ENCODE measurements at regions not wholly inside any gene's neighbourhood (a gene's known extent, or its start where the extent isn't known, plus 50 kb on each side); places are given as distances from the start of the nearest gene placed in this dataset.

- no peaks in the 10 kb centered on the region for H3K4me1 ChIP-seq (ENCODE audit: insufficient read depth)
- DNase-seq, result no peak
- TF ChIP-seq, protein P1, sequence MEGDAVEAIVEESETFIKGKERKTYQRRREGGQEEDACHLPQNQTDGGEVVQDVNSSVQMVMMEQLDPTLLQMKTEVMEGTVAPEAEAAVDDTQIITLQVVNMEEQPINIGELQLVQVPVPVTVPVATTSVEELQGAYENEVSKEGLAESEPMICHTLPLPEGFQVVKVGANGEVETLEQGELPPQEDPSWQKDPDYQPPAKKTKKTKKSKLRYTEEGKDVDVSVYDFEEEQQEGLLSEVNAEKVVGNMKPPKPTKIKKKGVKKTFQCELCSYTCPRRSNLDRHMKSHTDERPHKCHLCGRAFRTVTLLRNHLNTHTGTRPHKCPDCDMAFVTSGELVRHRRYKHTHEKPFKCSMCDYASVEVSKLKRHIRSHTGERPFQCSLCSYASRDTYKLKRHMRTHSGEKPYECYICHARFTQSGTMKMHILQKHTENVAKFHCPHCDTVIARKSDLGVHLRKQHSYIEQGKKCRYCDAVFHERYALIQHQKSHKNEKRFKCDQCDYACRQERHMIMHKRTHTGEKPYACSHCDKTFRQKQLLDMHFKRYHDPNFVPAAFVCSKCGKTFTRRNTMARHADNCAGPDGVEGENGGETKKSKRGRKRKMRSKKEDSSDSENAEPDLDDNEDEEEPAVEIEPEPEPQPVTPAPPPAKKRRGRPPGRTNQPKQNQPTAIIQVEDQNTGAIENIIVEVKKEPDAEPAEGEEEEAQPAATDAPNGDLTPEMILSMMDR (IDR thresholded peaks at IDR 0.05), result no peak
- TF ChIP-seq POLR2A (IDR thresholded peaks at IDR 0.05), result no peak
- no peak for TF ChIP-seq EP300 (IDR thresholded peaks at IDR 0.05)
- H3K9me3 ChIP-seq, result no peaks in the 10 kb centered on the region
- no peak overlapping the region for H3K4me3 ChIP-seq
- 95 to 97% (median 96%) methylated on average over 15 of the region's 15 CpGs for WGBS, 3 donors
- H3K27ac ChIP-seq, result no peak overlapping the region
- no peaks in the 10 kb centered on the region for H3K27me3 ChIP-seq
- H3K36me3 ChIP-seq, result no peaks in the 10 kb centered on the region
- intact Hi-C loops (cut with DNase I), result no loop called here
Measured at GRCh38 chr17:63304704-63305261, 141.3 kb downstream of the CYB561 start.

DNA sequence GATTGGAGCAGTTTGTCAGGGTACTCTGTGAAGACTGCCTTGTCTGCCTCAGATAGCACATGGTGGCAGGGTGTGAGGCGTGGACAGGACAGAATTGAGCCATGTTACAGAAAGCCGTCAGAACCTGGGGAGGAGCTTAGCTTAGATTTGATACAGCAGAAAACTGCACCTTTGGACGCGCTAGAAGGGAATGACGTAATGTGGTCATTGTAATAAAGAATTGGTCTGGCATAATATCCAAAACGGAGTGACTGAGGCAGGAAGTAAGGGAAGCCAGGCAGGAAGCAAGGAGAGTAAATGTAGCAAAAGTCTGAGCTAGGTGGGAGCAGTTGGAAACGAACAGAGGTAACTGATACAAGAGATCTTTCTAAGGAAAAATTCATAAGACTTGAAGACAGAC is 140.2 kb downstream of the CYB561 start:
- intact Hi-C loops (cut with DNase I), result no loop called here
- Histone ChIP-seq H3K9me3 (no peaks in the 10 kb centered on the region), H3K36me3 (no peaks in the 10 kb centered on the region), H3K4me1 (ENCODE audit: insufficient read depth) (no peaks in the 10 kb centered on the region), H3K27me3 (no peaks in the 10 kb centered on the region), H3K27ac (no peak overlapping the region), H3K4me3 (no peak overlapping the region)
- TF ChIP-seq EP300 (IDR thresholded peaks at IDR 0.05) (no peak), POLR2A (IDR thresholded peaks at IDR 0.05) (no peak)
- TF ChIP-seq, protein P1 (IDR thresholded peaks at IDR 0.05), result no peak
- no peak for DNase-seq
- 95 to 96% (median 95%) methylated on average over 7 of the region's 7 CpGs for WGBS, 3 donors

DNA sequence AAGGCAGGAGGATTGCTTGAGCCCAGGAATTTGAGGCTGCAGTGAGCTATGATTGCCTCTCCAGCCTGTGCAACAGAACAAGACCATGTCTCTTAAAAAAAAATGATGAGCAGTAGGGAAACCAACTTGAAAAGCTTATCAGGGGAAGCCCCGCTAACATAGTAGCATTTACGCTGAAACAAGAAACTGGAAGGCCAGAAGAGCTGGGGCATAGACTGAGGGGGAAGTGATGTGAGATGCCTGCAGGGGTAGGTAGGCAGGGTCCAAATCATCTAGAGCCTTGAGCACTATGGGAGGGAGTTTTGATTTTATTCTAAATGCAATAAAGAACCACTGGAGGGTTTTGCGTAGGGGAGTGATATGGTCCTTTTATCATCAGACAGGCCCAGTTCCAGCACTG is 139.3 kb downstream of the CYB561 start:
- Histone ChIP-seq H3K4me3 (no peak overlapping the region), H3K27ac (no peak overlapping the region), H3K4me1 (ENCODE audit: insufficient read depth) (no peaks in the 10 kb centered on the region), H3K9me3 (no peaks in the 10 kb centered on the region), H3K27me3 (no peaks in the 10 kb centered on the region), H3K36me3 (no peaks in the 10 kb centered on the region)
- 97 to 100% (median 98%) methylated on average over 3 of the region's 3 CpGs for WGBS, 3 donors
- TF ChIP-seq POLR2A (IDR thresholded peaks at IDR 0.05) (no peak), EP300 (IDR thresholded peaks at IDR 0.05) (no peak)
- TF ChIP-seq, protein P1 (IDR thresholded peaks at IDR 0.05), result no peak
- intact Hi-C loops (cut with DNase I), result no loop called here
- DNase-seq, result no peak

DNA sequence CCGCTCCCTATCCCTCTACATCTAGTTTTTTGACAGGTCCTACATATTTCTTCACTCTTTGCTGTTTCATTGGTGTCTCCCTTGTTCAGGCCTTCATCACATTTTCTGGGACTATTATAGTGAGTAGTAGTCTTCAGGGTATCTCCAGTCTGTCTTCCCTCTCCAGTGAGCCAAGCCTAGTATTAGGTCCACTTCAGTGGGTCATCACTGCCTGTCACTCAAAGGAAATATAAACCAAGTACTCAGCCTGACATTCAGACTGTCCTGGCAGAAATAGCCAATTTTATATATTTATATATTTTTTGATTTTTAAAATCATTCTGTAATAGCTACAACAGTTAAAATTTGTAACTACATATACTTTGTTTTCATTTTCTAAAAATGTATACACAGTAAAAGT is 137.8 kb downstream of the CYB561 start:
- intact Hi-C loops (cut with DNase I), result no loop called here

More for the DNA sequence above, 137.8 kb downstream of the CYB561 start:
- WGBS, 3 donors, result 97 to 100% (median 100%) methylated on average over 1 of the region's 1 CpG
- H3K9me3 ChIP-seq, result no peaks in the 10 kb centered on the region
- H3K27ac ChIP-seq, result no peak overlapping the region
- H3K36me3 ChIP-seq, result no peaks in the 10 kb centered on the region
- no peaks in the 10 kb centered on the region for H3K4me1 ChIP-seq (ENCODE audit: insufficient read depth)
- H3K4me3 ChIP-seq, result no peak overlapping the region
- H3K27me3 ChIP-seq, result no peaks in the 10 kb centered on the region
- DNase-seq, result no peak
- TF ChIP-seq POLR2A (IDR thresholded peaks at IDR 0.05), result no peak
- TF ChIP-seq, protein P1 (IDR thresholded peaks at IDR 0.05), result no peak
- TF ChIP-seq EP300 (IDR thresholded peaks at IDR 0.05), result no peak

All from ovary (tissue), 7 donors.